ENCODE measurements at regions not wholly inside any gene's neighbourhood (a gene's known extent, or its start where the extent isn't known, plus 50 kb on each side); places are given as distances from the start of the nearest gene placed in this dataset.
A peak's percentile ranks its signal among the peaks of the same experiment; 100 is the strongest.

GRCh38 chr11:69892237-69892985, 73.2 kb upstream of the FGF3 start:
- DNase-seq (ENCODE audit: low read depth) = no peak
- H3K4me3 ChIP-seq (ENCODE audit: low read depth, low read length) = no peak overlapping the region
- TF ChIP-seq CTCF (IDR thresholded peaks at IDR 0.05; ENCODE audit: insufficient read depth, low read depth, low read length) = peak; percentile 11

- no peak for TF ChIP-seq CTCF (IDR thresholded peaks at IDR 0.05; ENCODE audit: insufficient read depth, low read depth, low read length)
- H3K4me3 ChIP-seq (ENCODE audit: low read depth, low read length) = no peak overlapping the region
- DNase-seq (ENCODE audit: low read depth) = no peak
Observed at GRCh38 chr11:69892986-69893555, 73.9 kb upstream of the FGF3 start.

GRCh38 chr11:69893631-69894030, 74.4 kb upstream of the FGF3 start:
- H3K4me3 ChIP-seq (ENCODE audit: low read depth, low read length) = no peak overlapping the region
- no peak for TF ChIP-seq CTCF (IDR thresholded peaks at IDR 0.05; ENCODE audit: insufficient read depth, low read depth, low read length)
- no peak for DNase-seq (ENCODE audit: low read depth)

- TF ChIP-seq CTCF (IDR thresholded peaks at IDR 0.05; ENCODE audit: insufficient read depth, low read depth, low read length) = no peak
- H3K4me3 ChIP-seq (ENCODE audit: low read depth, low read length) = no peak overlapping the region
- DNase-seq (ENCODE audit: low read depth) = no peak
Observed at GRCh38 chr11:69894181-69894611, 75.0 kb upstream of the FGF3 start.

- TF ChIP-seq CTCF (IDR thresholded peaks at IDR 0.05; ENCODE audit: insufficient read depth, low read depth, low read length) = no peak
- no peak overlapping the region for H3K4me3 ChIP-seq (ENCODE audit: low read depth, low read length)
- no peak for DNase-seq (ENCODE audit: low read depth)
Observed at GRCh38 chr11:69894648-69895047, 75.4 kb upstream of the FGF3 start.

GRCh38 chr11:69896250-69896649, 77.0 kb upstream of the FGF3 start:
- peak; percentile 3 for DNase-seq (ENCODE audit: low read depth)
- TF ChIP-seq CTCF (IDR thresholded peaks at IDR 0.05; ENCODE audit: insufficient read depth, low read depth, low read length) = no peak
- no peak overlapping the region for H3K4me3 ChIP-seq (ENCODE audit: low read depth, low read length)
